Stimulated activated CD8-positive, alpha-beta memory T cell treated with anti-CD3 and anti-CD28 coated beads, Interleukin-15, amount 100 ng/mL, for 48 hours (primary cell): ENCODE measurements at regions not wholly inside any gene's neighbourhood (a gene's known extent, or its start where the extent isn't known, plus 50 kb on each side); places are given as distances from the start of the nearest gene placed in this dataset.
"Not testable (repeated sequence)": the region's sequence is repeated elsewhere in the genome, so short reads cannot be mapped to it uniquely, and the experiment has no call there.

Source experiments
- DNase-seq, 2 donors: peaks; one replicate each; pipeline ENCODE4 v3.0.0-alpha.2; 2020; ENCODE audit warnings: low read depth in 2 of 2

DNA sequence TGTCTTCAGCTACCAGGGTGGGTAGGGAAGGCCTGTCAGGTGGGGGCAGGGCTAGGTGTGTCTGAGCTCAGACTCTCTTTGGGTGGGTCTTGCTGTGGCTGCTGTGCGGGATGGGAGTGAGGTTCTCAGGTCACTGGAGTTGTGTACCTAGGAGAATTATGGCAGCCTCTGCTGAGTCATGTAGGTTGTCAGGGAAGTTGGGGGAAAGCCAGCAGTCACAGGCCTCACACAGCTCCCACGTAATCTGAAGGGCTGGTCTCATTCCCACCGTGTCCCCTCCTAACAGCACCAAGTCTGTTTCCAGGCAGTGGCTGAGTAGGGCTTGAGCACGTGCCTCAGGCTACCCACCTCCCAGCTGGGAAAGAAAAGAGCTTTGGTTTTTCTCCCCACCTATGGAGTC is 67.0 kb downstream of the CHCHD4 start:
- no peak for DNase-seq

DNA sequence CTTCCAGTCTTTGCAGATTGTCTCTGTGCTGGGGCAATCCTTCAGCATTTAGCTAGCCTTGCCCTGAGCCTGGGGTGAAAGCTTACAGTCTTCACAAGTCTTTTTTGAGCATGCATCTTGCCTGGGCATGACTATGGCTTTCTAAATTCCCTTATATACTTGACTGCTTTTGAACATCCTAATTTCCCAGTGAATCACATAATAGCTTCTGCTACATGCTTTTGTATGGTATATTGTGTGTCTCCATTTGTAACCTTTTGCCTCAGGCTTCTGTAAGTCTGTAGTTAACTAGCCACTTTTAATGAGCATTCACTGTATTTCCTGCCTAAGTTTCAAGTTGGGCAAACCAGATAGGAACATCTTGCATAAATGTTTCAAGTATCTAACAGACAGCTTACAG is 76.8 kb downstream of the CHCHD4 start:
- DNase-seq, result no peak

DNA sequence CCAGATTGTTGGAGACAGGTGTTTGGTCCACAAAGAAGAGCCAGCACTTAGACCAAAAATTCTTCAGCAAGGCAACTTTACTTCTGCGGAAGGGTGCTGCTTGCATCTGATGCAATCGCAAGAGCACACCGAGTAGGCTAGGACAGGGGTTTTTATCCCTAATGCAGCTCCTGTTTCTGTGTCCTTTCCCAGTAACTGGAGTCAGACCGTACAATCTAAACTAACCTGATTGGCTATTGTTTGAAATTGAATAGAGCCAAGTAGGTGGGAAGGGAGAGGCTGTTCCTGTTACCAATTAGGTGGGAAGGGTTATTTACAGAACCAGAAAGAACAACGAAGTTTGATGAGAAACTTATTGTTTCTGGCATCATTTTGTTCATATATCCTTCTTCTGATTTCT is 77.6 kb downstream of the CHCHD4 start:
- no peak for DNase-seq

DNA sequence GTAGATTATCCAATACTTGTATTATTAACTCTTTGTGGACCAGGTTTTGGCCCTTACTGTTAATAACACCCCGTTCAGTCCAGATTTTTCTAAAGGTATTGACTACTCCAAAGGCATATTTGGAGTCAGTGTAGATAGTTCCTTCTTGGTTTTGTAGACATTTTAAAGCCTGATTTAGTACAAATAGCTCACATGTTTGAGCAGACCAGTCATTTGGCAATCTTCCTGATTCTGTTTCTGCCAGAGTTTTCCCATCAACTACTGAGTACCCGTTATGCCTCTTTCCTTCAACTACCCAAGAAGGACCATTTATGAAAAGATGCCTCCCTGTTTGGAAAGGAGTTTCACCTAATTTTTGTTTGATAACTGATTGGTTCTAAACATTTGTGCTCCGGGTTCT is 82.0 kb downstream of the CHCHD4 start:
- DNase-seq, result no peak

DNA sequence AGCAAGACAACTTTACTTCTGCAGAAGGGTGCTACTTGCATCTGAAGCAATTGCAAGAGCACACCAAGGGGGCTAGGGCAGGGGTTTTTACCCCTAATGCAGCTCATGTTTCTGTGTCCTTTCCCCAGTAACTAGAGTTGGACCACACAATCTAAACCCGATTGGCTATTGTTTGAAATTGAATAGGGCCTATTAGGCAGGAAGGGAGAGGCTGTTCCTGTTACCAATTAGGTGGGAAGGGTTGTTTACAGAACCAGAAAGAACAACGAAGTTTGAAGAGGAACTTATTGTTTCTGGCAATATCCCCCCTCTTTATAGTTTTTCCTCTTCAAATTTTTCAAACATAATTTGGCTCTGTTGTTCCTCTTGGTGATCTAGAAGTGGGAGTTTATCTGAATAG is 85.5 kb downstream of the CHCHD4 start:
- no peak for DNase-seq

- no peak for DNase-seq
These were observed 87.5 kb downstream of the CHCHD4 start for GRCh38 chr3:14037211-14037610.

- DNase-seq, result no peak
These were observed 91.6 kb downstream of the CHCHD4 start for GRCh38 chr3:14033023-14033422.

DNA sequence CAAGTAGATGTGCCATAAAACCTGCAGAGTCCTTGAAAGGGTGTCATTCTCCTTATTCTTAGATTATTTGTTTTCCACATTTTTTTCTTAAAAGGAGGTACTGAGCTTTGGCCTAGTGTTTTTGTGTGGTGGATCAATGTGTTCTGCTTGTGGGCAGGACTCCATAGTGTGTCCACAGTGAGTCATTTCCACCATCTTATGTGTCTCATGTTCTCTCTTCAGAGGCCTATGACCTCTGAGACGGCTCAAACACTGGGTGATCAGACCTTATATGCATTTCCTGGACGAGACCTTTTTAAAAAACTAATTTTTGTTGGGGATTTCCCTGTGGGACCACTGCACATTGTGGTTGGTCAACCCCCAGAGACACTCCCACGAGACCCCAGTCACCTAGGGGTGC is 93.4 kb downstream of the CHCHD4 start:
- DNase-seq, result no peak

- DNase-seq, result not testable (repeated sequence)
These were observed 95.2 kb downstream of the CHCHD4 start for GRCh38 chr3:14029390-14029995.

GRCh38 chr3:14028122-14028521 is 96.5 kb downstream of the CHCHD4 start:
- not testable (repeated sequence) for DNase-seq

DNA sequence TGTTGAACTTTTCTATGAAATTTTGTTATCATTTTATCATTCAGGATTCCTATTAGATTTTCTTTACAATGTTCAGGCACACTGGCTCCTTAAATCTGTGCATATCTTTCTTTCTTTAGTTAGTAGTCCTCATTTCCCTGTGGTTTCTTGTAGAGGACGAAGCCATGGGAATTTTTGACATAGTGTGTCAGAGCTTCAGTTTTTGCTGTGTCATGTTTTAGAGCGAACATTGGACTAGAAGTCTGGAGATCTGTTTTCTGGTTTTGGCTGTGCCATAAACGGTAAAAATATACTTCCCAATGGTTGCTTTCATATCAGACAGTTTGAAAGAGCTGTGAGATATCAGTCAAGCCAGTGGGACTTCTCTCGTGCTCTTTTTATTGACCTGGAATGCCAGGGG is 105.2 kb downstream of the CHCHD4 start:
- DNase-seq, result no peak

DNA sequence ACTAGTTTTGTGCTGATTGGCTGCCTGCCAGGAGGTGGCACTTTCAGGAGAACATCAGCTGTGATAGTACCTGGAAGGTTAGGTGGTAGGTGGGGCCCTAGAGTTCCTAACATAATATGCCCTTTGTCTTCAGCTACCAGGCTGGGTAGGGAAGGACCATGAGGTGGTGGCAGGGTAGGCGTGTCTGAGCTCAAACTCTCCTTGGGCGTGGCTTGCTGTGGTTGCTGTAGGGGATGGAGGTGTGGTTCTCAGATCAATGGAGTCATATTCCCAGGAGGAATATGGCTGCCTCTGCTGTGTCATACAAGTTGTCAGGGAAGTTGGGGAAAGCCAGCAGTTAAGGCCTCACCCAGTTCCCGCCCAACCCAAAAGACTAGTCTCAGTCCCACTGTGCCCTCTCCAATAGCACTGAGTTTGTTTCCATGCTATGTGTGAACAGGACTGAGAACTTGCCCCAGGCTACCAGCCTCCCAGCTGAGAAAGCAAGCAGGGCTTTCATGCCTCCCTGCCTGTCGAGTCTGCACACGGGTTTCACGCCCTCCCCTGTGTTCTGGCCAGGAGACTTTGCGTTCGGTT is 107.7 kb downstream of the CHCHD4 start:
- no peak for DNase-seq

GRCh38 chr3:14007006-14007405 is 117.7 kb downstream of the CHCHD4 start:
- DNase-seq, result no peak

- DNase-seq, result no peak
These were observed 121.3 kb upstream of the WNT7A start for GRCh38 chr3:14001136-14001535.

DNA sequence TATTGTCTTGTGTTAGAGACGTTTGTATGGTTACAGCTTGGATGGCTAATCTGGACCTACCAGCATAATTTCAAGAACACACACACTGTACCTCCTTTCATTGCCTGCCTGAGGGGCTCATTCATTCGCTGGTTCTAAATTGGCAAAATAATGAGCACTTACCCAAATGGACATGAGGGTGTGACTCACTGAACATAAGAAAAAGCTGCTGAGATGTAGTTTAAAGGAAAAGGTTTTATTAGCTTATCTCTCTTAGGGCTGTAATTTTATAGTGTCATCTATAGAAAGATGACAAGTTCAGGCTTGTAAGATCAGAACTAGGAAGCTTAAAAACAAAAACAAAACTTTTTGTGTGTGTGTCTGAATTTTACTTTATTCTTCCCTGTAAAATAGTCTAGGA is 120.7 kb upstream of the WNT7A start:
- DNase-seq, result no peak

DNA sequence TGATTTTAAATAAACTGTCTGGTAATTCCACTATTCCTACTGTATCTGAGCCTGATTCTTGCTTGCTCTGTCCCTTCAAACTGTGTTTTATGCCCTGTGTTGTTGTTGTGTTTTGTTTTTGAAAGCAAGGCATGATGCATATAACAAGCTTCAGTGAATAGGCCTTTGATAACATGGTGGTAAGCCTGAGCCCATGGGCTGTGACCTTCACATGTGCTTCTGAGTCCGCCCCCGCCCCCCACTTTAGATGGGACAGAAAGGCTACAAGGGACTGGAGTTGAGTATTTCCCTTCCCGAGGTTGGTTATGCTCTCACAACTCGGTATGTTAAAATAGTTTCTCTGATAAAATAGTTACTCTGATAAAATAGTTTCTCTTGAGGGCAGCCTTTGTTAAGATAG is 119.0 kb upstream of the WNT7A start:
- DNase-seq, result no peak

DNA sequence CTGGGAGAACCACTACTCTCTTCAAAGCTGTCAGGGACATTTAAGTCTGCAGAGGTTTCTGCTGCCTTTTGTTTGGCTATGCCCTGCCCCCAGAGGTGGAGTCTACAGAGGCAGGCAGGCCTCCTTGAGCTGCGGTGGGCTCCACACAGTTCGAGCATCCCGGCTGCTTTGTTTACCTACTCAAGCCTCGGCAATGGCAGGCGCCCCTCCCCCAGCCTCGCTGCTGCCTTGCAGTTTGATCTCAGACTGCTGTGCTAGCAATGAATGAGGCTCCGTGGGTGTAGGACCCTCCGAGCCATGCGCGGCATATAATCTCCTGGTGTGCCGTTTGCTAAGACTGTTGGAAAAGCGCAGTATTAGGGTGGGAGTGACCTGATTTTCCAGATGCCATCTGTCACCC is 115.3 kb upstream of the WNT7A start:
- DNase-seq, result not testable (repeated sequence)

DNA sequence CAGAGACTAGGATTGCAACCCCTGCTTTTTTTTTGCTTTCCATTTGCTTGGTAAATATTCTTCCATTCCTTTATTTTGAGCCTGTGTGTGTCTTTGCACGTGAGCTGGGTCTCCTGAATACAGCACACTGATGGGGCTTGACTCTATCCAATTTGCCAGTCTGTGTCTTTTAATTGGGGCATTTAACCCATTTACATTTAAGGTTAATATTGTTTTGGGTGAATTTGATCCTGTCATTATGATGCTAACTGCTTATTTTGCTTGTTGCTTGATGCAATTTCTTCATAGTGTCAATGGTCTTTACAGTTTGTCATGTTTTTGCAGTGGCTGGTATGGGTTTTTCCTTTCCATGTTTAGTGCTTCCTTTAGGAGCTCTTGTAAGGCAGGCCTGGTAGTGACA is 109.1 kb upstream of the WNT7A start:
- DNase-seq, result not testable (repeated sequence)

DNA sequence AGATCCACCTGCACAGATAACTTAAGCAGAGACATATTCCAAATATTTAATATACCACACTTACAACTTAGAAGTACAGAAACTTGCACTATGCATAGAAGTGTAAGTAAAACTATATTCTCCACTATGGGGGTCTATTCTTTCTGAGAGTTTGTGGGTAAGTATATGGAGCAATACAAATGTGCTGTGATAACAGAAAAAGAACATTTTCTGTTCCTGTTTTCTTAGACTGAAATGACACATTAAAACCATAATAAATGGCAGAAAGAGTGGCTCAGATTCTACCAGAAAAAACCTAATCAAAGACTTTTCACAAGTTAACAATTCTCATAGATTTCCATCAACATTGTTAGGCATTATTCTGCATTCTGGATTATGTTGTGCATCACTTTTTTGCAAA is 96.6 kb upstream of the WNT7A start:
- DNase-seq, result no peak

- DNase-seq, result no peak
These were observed 95.8 kb upstream of the WNT7A start for GRCh38 chr3:13975686-13976085.

GRCh38 chr3:13972679-13973379 is 93.0 kb upstream of the WNT7A start:
- no peak for DNase-seq

DNA sequence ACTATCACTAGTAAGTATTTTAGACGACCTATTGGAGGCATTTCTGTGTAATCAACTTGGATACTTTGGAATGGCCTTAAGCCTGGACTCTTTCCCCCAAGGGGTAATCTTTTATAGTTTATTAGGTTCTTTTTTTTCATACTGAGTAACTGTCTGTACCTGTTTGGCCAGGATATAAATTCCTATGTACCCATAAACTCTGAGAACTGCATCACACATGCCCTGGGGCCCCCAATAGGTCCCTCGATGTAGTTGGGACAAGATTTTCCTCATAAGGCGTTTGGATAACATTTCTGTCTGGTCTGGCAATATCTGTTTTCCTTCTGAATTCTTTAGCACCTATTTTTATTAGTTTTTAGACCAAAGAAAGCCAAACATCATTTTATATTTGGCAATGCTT is 86.4 kb upstream of the WNT7A start:
- no peak for DNase-seq

GRCh38 chr3:13963137-13963886 is 83.4 kb upstream of the WNT7A start:
- DNase-seq, result peak in 1 of 2 donors; percentile 5
